SU-DHL-6 (cell line): ENCODE measurements at regions not wholly inside any gene's neighbourhood (a gene's known extent, or its start where the extent isn't known, plus 50 kb on each side); places are given as distances from the start of the nearest gene placed in this dataset.

Experiments used
- H2AFZ ChIP-seq: fragments of 200-600 bp; sonication (generic); 2 replicates; pipeline ENCODE4 v1.6.1; 2014; ENCODE audit warnings: low read depth, mild to moderate bottlenecking, moderate library complexity, mixed read lengths, antibody characterized with exemption, low read length; ENCODE audit not compliant: severe bottlenecking
- H3F3A ChIP-seq: fragments of 200-600 bp; shearing (Covaris generic); 2 replicates; pipeline ENCODE4 v1.6.0; 2016; ENCODE audit warnings: antibody characterized with exemption, mild to moderate bottlenecking; ENCODE audit not compliant: insufficient read depth
- H3K27ac ChIP-seq: fragments of 200-600 bp; sonication (generic); 2 replicates; pipeline ENCODE4 v1.5.1; 2016; ENCODE audit warnings: low read depth, mild to moderate bottlenecking, low read length, moderate library complexity, mixed read lengths
- H3K27me3 ChIP-seq: fragments of 200-600 bp; sonication (generic), shearing (Covaris generic); 2 replicates; pipeline ENCODE4 v1.6.0; 2014; ENCODE audit warnings: mild to moderate bottlenecking, low read length
- H3K36me3 ChIP-seq: fragments of 200-600 bp; sonication (generic); 2 replicates; pipeline ENCODE4 v1.6.1; 2014; ENCODE audit warnings: mild to moderate bottlenecking, low read length, mixed read lengths
- H3K4me2 ChIP-seq: fragments of 300-600, 200-600 bp; shearing (Covaris generic), sonication (generic); 2 replicates; pipeline ENCODE4 v1.6.0; 2014; ENCODE audit warnings: low read length, low read depth, mild to moderate bottlenecking; ENCODE audit not compliant: poor library complexity, severe bottlenecking
- H3K4me3 ChIP-seq: fragments of 200-600 bp; sonication (generic); 2 replicates; pipeline ENCODE4 v1.5.1; 2014; ENCODE audit warnings: antibody characterized with exemption, low read length, mild to moderate bottlenecking, mixed read lengths; ENCODE audit not compliant: insufficient read depth, poor library complexity, severe bottlenecking
- H3K79me2 ChIP-seq: fragments of 200-600 bp; sonication (generic); 2 replicates; pipeline ENCODE4 v1.6.1; 2014; ENCODE audit warnings: mild to moderate bottlenecking, low read length, moderate library complexity; ENCODE audit not compliant: insufficient read depth
- H3K9ac ChIP-seq: fragments of 200-600 bp; sonication (generic); 2 replicates; pipeline ENCODE4 v1.7.0; 2014; ENCODE audit warnings: mild to moderate bottlenecking, low read length
- H3K9me2 ChIP-seq: fragments of 200-600 bp; sonication (generic); replicated peaks from 2 replicates; pipeline ENCODE4 v1.6.1; 2014; ENCODE audit warnings: low read length; ENCODE audit not compliant: insufficient read depth
- H3K9me3 ChIP-seq: fragments of 200-600 bp; sonication (generic); 2 replicates; pipeline ENCODE4 v1.6.1; 2014; ENCODE audit warnings: low read length, mixed read lengths; ENCODE audit not compliant: insufficient read depth
- H4K20me1 ChIP-seq: fragments of 200-600 bp; sonication (generic); 2 replicates; pipeline ENCODE4 v1.6.1; 2014; ENCODE audit warnings: low read depth, mild to moderate bottlenecking, antibody characterized with exemption, low read length, moderate library complexity, mixed read lengths
- EZH2phosphoT487 ChIP-seq: fragments of 200-600 bp; sonication (generic), shearing (Covaris generic); conservative IDR thresholded peaks from 2 replicates; pipeline ENCODE4 v1.6.1; 2018; ENCODE audit warnings: mild to moderate bottlenecking, antibody characterized with exemption, low read length, moderate library complexity, mixed read lengths
- TF ChIP-seq, protein P1 (sequence below): fragments of 200-600 bp; sonication (generic); IDR thresholded peaks from one replicate; pipeline ENCODE4 v1.5.1; 2017; ENCODE audit warnings: antibody characterized with exemption, mild to moderate bottlenecking, low read length, moderate library complexity; ENCODE audit not compliant: insufficient read depth, poor library complexity, severe bottlenecking

DNA sequence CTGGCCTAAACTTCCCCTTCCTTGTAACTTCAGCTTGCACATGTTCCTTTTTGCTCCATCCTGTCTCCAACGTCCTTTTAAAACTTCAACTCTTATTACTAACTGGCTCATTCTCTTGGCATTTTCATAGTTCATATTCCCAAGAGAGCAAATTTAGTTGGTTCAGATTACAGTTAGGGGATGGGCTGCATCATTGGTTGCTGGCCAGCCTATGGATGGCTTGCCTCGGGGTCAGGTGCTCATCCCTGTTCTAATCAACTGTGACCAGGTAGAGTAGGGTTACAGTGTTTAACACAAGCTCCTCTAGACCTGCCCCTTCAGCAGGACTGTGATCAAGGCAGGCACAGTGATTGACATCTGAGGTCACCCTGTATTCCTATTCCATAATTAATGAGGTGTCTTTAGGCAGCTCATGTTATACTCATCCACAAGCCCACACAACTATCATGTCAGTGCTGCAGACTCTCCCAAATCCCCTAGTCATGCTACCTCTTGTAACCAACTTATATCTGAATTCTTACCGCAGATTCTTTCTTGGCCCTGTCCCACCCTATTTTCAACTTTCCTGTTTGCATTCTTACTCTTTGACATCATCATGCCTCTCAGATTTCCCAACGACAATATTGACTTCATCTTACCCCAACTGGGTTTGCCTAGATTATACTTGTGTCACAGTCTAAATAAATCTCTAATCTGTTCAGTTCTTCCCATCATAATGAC is 293.3 kb downstream of the MTX2 start:
- no peak overlapping the region for H3K9ac ChIP-seq
- H3K27ac ChIP-seq = no peak overlapping the region
- TF ChIP-seq, protein P1, sequence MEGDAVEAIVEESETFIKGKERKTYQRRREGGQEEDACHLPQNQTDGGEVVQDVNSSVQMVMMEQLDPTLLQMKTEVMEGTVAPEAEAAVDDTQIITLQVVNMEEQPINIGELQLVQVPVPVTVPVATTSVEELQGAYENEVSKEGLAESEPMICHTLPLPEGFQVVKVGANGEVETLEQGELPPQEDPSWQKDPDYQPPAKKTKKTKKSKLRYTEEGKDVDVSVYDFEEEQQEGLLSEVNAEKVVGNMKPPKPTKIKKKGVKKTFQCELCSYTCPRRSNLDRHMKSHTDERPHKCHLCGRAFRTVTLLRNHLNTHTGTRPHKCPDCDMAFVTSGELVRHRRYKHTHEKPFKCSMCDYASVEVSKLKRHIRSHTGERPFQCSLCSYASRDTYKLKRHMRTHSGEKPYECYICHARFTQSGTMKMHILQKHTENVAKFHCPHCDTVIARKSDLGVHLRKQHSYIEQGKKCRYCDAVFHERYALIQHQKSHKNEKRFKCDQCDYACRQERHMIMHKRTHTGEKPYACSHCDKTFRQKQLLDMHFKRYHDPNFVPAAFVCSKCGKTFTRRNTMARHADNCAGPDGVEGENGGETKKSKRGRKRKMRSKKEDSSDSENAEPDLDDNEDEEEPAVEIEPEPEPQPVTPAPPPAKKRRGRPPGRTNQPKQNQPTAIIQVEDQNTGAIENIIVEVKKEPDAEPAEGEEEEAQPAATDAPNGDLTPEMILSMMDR = no peak
- no peak for TF ChIP-seq EZH2phosphoT487
- no peaks in the 10 kb centered on the region for H3F3A ChIP-seq
- no peaks in the 10 kb centered on the region for H3K79me2 ChIP-seq
- no peaks in the 10 kb centered on the region for H4K20me1 ChIP-seq
- H3K36me3 ChIP-seq = no peaks in the 10 kb centered on the region
- no peaks in the 10 kb centered on the region for H3K9me2 ChIP-seq
- H3K27me3 ChIP-seq = no peaks in the 10 kb centered on the region
- no peak overlapping the region for H3K4me2 ChIP-seq
- no peaks in the 10 kb centered on the region for H3K9me3 ChIP-seq
- no peak overlapping the region for H2AFZ ChIP-seq
- no peak overlapping the region for H3K4me3 ChIP-seq

DNA sequence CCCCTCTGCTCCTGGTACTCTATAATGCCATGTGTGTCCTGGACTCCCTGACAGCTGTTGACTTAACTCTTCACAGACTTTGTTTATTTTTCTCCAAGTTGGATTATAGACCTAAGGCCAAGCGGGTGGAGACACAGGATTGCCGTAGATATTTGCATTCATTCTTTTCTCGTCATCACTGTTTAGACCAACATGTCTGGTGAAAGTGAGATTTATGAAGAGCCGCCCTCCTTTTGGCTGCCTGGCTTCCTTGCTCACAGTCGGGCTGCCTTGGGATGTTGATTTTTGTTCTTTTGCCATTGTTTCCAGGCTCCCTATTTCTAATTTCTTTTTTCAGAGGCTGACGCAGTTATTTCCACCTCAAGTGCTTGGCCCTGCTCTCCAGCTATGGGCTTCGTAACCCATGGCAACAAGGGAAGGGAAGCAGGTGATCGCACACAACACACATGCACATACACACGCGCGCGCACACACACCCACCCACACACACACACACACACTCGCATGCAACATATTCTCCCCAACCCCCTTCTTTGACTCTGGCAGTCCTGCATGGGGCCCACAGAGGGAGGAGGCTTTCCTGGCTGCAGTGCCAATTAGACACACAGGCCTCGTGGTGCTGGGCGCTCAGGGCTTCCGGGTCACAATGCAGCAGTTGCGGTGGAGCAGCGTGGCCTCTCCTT is 296.5 kb downstream of the MTX2 start:
- Histone ChIP-seq H3K9me2 (no peaks in the 10 kb centered on the region), H3K4me3 (no peak overlapping the region), H3K9me3 (no peaks in the 10 kb centered on the region), H2AFZ (no peak overlapping the region), H3K4me2 (no peak overlapping the region), H4K20me1 (no peaks in the 10 kb centered on the region), H3F3A (no peaks in the 10 kb centered on the region), H3K36me3 (no peaks in the 10 kb centered on the region), H3K79me2 (no peaks in the 10 kb centered on the region), H3K27me3 (no peaks in the 10 kb centered on the region), H3K9ac (no peak overlapping the region), H3K27ac (no peak overlapping the region)
- TF ChIP-seq, protein P1 = no peak
- TF ChIP-seq EZH2phosphoT487 = no peak

DNA sequence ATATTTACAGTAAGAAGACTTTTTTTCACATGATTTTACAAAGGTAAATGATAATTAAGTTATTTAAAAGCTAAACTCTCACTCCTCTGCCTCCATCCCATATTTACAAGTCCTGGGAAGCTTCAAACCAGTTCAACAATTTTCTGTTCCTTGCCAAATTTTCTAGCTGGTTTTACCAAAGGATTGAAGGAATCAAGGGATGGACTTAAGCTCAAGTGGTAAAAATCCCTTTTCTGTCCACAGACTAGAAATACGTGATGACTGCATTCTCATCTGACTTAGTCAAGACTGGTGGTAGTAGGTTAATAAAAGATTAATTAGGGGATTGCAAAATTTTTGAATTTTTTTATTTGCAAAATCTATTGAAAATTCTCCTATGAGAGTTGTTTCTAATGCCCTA is 297.3 kb downstream of the MTX2 start:
- Histone ChIP-seq H3K36me3 (no peaks in the 10 kb centered on the region), H3K79me2 (no peaks in the 10 kb centered on the region), H3K9ac (no peak overlapping the region), H3K4me2 (no peak overlapping the region), H3K9me3 (no peaks in the 10 kb centered on the region), H3F3A (no peaks in the 10 kb centered on the region), H3K27ac (no peak overlapping the region), H3K4me3 (no peak overlapping the region), H3K27me3 (no peaks in the 10 kb centered on the region), H2AFZ (no peak overlapping the region), H3K9me2 (no peaks in the 10 kb centered on the region), H4K20me1 (no peaks in the 10 kb centered on the region)
- TF ChIP-seq, protein P1 = no peak
